Nucleus accumbens (tissue), 56 donors: ENCODE measurements at regions not wholly inside any gene's neighbourhood (a gene's known extent, or its start where the extent isn't known, plus 50 kb on each side); places are given as distances from the start of the nearest gene placed in this dataset.
"Not testable (repeated sequence)": the region's sequence is repeated elsewhere in the genome, so short reads cannot be mapped to it uniquely, and the experiment has no call there.

Experiments
- DNase-seq, 56 donors: peaks; one replicate each; lab custom pipeline; 2025; lab: John Stamatoyannopoulos, UW

GRCh38 chr14:83298016-83298415, 1764.4 kb upstream of the SEL1L start:
- not testable (repeated sequence) for DNase-seq

DNA sequence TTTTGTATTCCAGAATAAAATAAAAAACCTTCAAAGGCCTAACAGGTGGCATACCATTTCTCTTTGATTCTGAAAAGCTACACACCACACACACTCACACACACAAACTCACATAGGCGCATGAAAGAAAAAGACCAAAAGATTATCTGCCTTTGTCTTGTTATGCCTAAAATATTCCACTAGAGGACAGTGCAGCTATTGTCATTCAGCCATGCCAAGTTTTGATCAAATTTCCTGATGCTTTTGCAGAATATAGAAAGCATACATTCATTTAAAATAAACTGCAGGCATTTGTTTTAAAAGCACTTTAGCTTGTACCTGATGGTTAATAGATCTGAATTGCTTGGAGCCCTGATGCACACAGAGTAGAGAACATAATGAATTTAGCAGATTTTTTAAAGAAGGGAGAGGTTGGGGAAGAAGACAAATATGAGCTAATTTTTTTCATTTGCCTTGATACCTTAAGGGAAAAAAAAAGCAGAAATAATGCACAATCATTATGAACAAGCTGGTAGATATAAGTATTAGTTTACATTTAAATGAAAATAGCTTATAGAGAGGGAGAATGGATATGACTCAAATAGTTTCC, 1766.9 kb upstream of the SEL1L start:
- DNase-seq, result no peak

DNA sequence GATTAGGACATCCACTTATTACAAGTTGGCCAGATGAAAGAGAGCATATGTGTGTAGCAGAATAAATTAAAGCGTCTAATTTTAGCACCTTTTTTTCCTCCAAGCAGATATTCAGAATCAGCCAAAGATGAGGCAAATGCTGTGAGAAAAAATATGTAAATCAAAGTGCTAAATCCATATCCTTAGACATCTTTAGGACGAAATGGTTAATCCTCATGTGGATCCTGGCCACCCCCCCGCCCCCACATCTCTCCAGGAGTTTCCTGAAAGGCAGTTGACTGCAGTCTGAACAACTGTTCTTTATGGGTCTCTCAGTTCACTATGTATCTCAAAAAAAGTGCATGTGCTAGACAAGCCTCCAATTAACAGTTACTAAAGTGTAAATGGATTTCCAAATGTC, 1768.1 kb upstream of the SEL1L start:
- no peak for DNase-seq

GRCh38 chr14:83309211-83309610, 1775.6 kb upstream of the SEL1L start:
- no peak for DNase-seq

GRCh38 chr14:83309833-83310232, 1776.2 kb upstream of the SEL1L start:
- DNase-seq, result no peak

DNA sequence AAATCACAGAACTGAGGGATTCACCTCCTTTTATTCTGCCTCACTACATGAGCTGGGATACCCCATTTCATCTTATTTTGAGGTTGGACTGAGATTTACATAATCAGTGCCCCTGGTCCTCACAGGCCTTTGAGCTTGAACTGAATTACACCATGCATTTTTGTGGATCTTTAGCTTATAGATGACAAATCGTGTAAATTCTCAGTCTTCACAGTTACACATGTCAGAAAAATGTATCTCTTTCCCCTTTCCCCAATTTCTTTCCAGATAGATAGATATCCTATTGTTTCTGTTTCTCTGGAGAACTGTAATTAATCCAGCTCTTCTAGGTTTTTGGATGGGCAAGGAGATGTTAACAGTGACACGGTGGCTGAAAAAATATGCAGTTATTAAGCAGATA, 1778.9 kb upstream of the SEL1L start:
- no peak for DNase-seq

- no peak for DNase-seq
Observed at GRCh38 chr14:83314764-83315163, 1781.1 kb upstream of the SEL1L start.

DNA sequence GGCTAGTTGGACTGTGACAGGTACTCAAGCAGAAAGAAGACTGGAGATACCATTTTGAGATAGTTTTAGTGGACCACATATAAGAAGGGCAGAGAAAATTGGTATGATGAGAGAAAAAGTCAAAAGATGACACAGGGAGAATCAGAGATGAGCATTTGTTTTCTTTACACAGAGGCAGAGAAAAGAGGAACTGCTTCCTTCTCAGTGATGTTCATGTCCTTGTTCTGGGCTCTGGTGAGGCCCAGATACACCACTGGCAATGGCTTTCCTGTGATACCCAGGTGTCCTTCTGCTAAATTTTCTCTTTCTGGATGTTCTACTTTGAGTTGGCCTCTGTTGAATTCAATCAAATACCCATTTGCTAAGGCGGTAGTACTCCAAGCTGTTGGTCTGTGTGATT, 1782.7 kb upstream of the SEL1L start:
- DNase-seq, result no peak

- DNase-seq, result no peak
Observed at GRCh38 chr14:83320837-83321236, 1787.2 kb upstream of the SEL1L start.

DNA sequence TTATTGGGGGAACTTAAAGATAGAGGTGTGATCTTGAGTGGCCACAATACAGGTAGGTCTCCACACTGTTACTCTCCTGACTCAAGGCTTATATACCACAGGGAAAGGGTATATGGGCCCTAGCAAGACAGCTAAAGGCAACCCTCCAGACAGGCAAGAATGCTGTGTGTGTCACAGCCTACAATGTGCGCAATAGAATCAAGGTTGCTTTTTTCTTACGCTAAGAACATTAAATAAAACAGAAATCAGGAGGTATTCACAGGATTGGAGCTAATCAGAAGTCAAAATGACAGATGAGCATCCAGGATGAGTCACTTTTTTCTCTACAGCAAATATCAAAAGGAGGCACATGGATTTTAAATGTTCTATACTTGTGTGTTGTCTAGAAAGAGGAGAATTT, 1797.9 kb upstream of the SEL1L start:
- no peak for DNase-seq

GRCh38 chr14:83342590-83342989, 1808.9 kb upstream of the SEL1L start:
- no peak for DNase-seq

GRCh38 chr14:83347874-83348273, 1814.2 kb upstream of the SEL1L start:
- DNase-seq, result no peak

- no peak for DNase-seq
Observed at GRCh38 chr14:83355609-83356008, 1822.0 kb upstream of the SEL1L start.

- no peak for DNase-seq
Observed at GRCh38 chr14:83356080-83356479, 1822.4 kb upstream of the SEL1L start.

DNA sequence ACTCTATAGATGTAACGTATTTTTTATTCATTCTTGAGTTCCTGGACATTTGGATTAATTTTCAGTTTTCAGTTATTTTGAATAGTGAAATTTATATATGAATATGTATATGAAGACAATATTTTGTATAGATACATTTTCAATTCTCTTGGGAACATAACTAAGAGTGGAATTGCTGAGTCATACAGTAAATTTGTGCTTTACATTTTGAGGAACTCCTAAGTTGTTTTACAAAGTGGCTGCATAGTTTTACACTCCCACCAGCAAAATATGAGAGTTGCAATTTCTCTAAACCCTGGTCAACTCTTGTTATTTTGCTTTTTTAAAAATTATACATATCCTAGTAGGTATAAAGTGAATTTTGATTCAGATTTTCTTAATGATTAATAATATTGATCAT, 1838.6 kb upstream of the SEL1L start:
- DNase-seq, result no peak

GRCh38 chr14:83379436-83379835, 1845.8 kb upstream of the SEL1L start:
- no peak for DNase-seq

DNA sequence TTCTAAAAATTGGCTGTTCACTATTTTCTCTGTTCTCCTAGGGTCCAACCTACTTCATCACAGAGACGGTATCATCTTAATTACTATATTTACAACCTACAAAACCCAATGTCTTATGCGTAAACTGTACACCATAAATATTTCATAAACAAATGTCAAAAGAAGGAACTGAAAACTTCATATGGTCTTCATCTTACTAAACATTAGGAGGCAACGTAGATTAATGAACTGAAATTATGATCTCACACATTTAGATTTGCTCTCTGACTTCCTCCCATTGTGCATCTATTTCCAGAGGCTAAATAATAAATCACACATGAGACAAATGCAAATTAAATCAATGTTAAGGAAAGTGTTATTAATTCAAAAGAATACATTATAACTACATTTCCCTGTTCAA, 1850.6 kb upstream of the SEL1L start:
- DNase-seq, result no peak

DNA sequence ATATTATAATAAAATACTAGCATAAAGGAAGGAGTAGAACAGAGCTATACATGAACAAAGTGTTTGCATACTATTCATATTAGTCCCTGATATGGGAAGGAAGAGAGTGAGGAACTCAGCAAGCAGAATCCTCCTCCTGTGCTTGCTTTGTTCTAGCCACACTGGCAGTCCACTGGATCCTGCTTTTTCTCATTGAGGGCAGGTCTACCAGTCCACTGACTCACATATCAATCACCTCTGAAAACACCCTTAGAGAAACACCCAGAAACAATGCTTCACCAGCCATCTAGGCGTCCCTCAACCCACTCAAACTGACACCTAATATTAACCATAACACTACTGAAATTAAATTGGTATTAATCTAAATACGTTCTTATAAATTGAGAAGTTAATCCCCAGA, 1861.7 kb upstream of the SEL1L start:
- no peak for DNase-seq

DNA sequence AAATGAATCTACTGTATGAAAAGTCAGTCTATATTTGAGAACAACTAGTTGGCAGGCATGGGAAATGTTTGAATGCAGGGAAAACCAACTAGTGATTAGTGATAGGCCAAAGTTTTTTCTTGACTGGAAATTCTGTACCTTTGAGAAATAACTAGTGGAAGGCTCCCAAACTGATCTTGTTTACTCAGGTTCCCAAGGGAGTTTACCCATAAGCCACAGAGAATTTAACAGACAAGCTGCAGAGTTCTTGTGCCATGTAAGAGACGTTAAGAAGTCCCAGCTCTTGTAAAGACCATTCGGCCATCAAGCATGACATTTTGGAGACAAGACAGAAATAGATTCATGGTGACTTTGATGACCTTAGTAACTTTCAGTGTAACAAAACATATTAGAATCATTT, 1882.8 kb upstream of the SEL1L start:
- DNase-seq, result no peak

DNA sequence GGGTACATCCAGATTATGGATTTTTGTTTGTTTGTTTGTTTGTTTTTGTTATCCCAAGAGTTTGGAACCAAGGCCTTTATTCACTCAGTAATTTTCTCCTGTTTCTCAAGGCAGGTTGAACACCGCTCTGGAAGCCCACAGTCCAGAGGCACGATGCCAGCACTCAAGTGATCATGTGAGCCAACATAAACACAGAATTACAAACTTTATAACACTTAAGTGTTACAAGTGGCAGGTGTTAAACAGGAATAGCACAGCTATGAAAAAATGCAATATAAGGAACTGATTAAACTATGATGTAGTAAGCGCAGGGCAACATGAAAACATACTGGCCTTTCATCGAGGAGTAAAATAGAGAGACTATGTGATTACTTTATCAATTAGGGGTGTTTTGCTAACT, 1885.8 kb upstream of the SEL1L start:
- no peak for DNase-seq

GRCh38 chr14:83421711-83422110, 1888.1 kb upstream of the SEL1L start:
- DNase-seq, result no peak

GRCh38 chr14:83425138-83425537, 1891.5 kb upstream of the SEL1L start:
- no peak for DNase-seq

DNA sequence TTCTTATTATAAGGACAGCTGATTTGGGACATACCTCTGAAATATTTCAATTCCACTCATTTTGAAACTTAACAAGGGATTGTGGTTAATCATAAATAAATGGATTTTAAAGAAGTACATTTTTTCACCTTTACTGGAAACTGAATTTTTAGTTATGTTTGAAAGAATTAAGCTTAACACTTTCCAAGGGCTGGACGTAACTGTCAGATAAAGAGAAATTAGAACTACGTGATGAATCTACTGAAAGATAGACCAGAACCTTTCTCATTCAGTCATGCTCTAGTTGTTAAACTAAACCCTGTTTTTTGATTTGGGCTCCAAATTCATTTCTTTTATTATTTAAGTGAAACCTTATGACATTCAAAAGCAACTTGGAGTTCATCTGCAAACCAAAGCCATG, 1892.1 kb upstream of the SEL1L start:
- no peak for DNase-seq
